ENCODE measurements at regions not wholly inside any gene's neighbourhood (a gene's known extent, or its start where the extent isn't known, plus 50 kb on each side); places are given as distances from the start of the nearest gene placed in this dataset.

- TF ChIP-seq CTCF (IDR thresholded peaks at IDR 0.05; ENCODE audit: low read length) (no peak), EZH2phosphoT487 (IDR thresholded peaks at IDR 0.05; ENCODE audit: low read length) (no peak)
Observed at GRCh38 chr22:27240298-27241075, 561.1 kb downstream of the MN1 start.

Measured in MM.1S (cell line).